IMR-90 (cell line): ENCODE measurements at regions not wholly inside any gene's neighbourhood (a gene's known extent, or its start where the extent isn't known, plus 50 kb on each side); places are given as distances from the start of the nearest gene placed in this dataset.

Source experiments
- ATAC-seq: fragments of 200-7000 bp; cut with Tn5 transposase; 2 replicates; pipeline ENCODE4 v1.9.1; 2020; ENCODE audit warnings: low read depth, mild to moderate bottlenecking, moderate library complexity
- BruUV-seq: library from RNA; stranded (reverse); fragments of 400-500 nt; replicated peaks from 2 replicates; lab custom pipeline; 2021; lab: Mats Ljungman, UMichigan
- CTCF ChIA-PET: fragments of 300-600 bp; formaldehyde crosslinking; extraction: SDS; loops from one replicate; lab custom pipeline; 2021; ENCODE audit warnings: antibody characterized with exemption; lab: Yijun Ruan, JAX
- POLR2A ChIA-PET: fragments of 300-600 bp; sonication (Branson Sonifier 250); formaldehyde crosslinking; loops from one replicate; lab custom pipeline; 2022; ENCODE audit warnings: antibody characterized with exemption; ENCODE audit not compliant: unreplicated experiment; lab: Charles Lee
- DNase-seq: peaks from one replicate; pipeline ENCODE4 v3.0.0; 2013
- H2AFZ ChIP-seq: replicated peaks from 2 replicates; pipeline ENCODE3; 2013; ENCODE audit warnings: low read length, mild to moderate bottlenecking; ENCODE audit not compliant: poor library complexity
- H2AK5ac ChIP-seq: 2 replicates; pipeline ENCODE4 v1.6.1; 2013; ENCODE audit warnings: low read depth, low read length, inconsistent platforms
- H2AK9ac ChIP-seq: replicated peaks from 2 replicates; pipeline ENCODE3; 2013; ENCODE audit warnings: mild to moderate bottlenecking, low read depth, low read length, moderate library complexity; ENCODE audit not compliant: poor library complexity
- H2BK120ac ChIP-seq: 2 replicates; pipeline ENCODE4 v1.6.1; 2013; ENCODE audit warnings: low read depth, low read length, inconsistent platforms
- H2BK15ac ChIP-seq: 3 replicates; pipeline ENCODE4 v1.6.1; 2013; ENCODE audit warnings: low read depth, low read length, inconsistent platforms
- H2BK20ac ChIP-seq: 2 replicates; pipeline ENCODE4 v1.6.1; 2013; ENCODE audit warnings: low read depth, mild to moderate bottlenecking, inconsistent platforms, low read length, moderate library complexity
- H2BK5ac ChIP-seq: 2 replicates; pipeline ENCODE4 v1.6.1; 2013; ENCODE audit warnings: mild to moderate bottlenecking, low read depth, low read length, inconsistent platforms; ENCODE audit not compliant: poor library complexity, severe bottlenecking
- H3K14ac ChIP-seq: replicated peaks from 2 replicates; pipeline ENCODE4 v1.6.1; 2013; ENCODE audit warnings: low read depth, low read length, inconsistent platforms
- H3K18ac ChIP-seq: 2 replicates; pipeline ENCODE4 v1.6.1; 2013; ENCODE audit warnings: low read depth, low read length, control low read depth
- H3K23ac ChIP-seq: 2 replicates; pipeline ENCODE4 v1.6.1; 2013; ENCODE audit warnings: low read depth, low read length, inconsistent platforms
- H3K27ac ChIP-seq: 2 replicates; pipeline ENCODE4 v1.5.1; 2013; ENCODE audit warnings: mild to moderate bottlenecking, control low read depth, low read length; ENCODE audit not compliant: insufficient read depth
- H3K27me3 ChIP-seq: 2 replicates; pipeline ENCODE4 v1.6.1; 2013; ENCODE audit warnings: low read length; ENCODE audit not compliant: control insufficient read depth, insufficient read depth
- H3K36me3 ChIP-seq: 2 replicates; pipeline ENCODE4 v1.6.1; 2013; ENCODE audit warnings: low read length, mixed read lengths; ENCODE audit not compliant: control insufficient read depth, insufficient read depth
- H3K4ac ChIP-seq: 2 replicates; pipeline ENCODE4 v1.6.1; 2013; ENCODE audit warnings: low read depth, low read length, inconsistent platforms
- H3K4me1 ChIP-seq: 2 replicates; pipeline ENCODE4 v1.6.1; 2013; ENCODE audit warnings: low read length, mixed read lengths; ENCODE audit not compliant: control insufficient read depth, insufficient read depth
- H3K4me2 ChIP-seq: 2 replicates; pipeline ENCODE4 v1.6.1; 2013; ENCODE audit warnings: low read depth, mild to moderate bottlenecking, control low read depth, low read length, moderate library complexity
- H3K4me3 ChIP-seq: 2 replicates; pipeline ENCODE4 v1.5.1; 2013; ENCODE audit warnings: low read depth, mild to moderate bottlenecking, control low read depth, low read length, moderate library complexity; ENCODE audit not compliant: insufficient read depth
- H3K56ac ChIP-seq: 2 replicates; pipeline ENCODE4 v1.6.1; 2013; ENCODE audit warnings: low read length, inconsistent platforms; ENCODE audit not compliant: insufficient read depth; ENCODE audit errors: extremely low read depth
- H3K79me1 ChIP-seq, 2 experiments: 2 replicates each; pipeline ENCODE4 v1.6.1; 2013; ENCODE audit warnings: low read length in 2 of 2, inconsistent platforms in 1 of 2, low read depth in 1 of 2
- H3K9ac ChIP-seq: 2 replicates; pipeline ENCODE4 v1.6.1; 2013; ENCODE audit warnings: low read depth, low read length, control low read depth
- H3K9me1 ChIP-seq: 2 replicates; pipeline ENCODE4 v1.6.1; 2013; ENCODE audit warnings: low read length, inconsistent platforms; ENCODE audit not compliant: insufficient read depth
- H3K9me3 ChIP-seq: 2 replicates; pipeline ENCODE4 v1.6.1; 2013; ENCODE audit warnings: low read length; ENCODE audit not compliant: control insufficient read depth, insufficient read depth
- H4K20me1 ChIP-seq: 2 replicates; pipeline ENCODE4 v1.6.1; 2013; ENCODE audit warnings: low read length, inconsistent platforms; ENCODE audit not compliant: insufficient read depth
- H4K5ac ChIP-seq: 2 replicates; pipeline ENCODE4 v1.6.1; 2013; ENCODE audit warnings: mild to moderate bottlenecking, low read depth, low read length, control low read depth
- H4K8ac ChIP-seq, 2 experiments: 2 replicates each; pipeline ENCODE4 v1.6.1; 2013; ENCODE audit warnings: low read depth in 2 of 2, low read length in 2 of 2, control low read depth in 1 of 2, inconsistent platforms in 1 of 2
- H4K91ac ChIP-seq: 2 replicates; pipeline ENCODE4 v1.6.1; 2013; ENCODE audit warnings: low read depth, low read length, inconsistent platforms; ENCODE audit not compliant: insufficient read depth
- FOS ChIP-seq: fragments of 150-350 bp; IDR thresholded peaks from 2 replicates; pipeline ENCODE4 v1.6.1; 2016; ENCODE audit warnings: low read depth, low read length
- RAD21 ChIP-seq: IDR thresholded peaks from 2 replicates; pipeline ENCODE4 v1.6.1; 2012; ENCODE audit warnings: low read length, improper control_type of control experiment
- WGBS, 2 experiments: methylation state at CpG; one replicate each; pipeline versions ENCODE4 v1.1.5 to v1.1.7; 2013; ENCODE audit warnings: missing lambda C conversion rate in 2 of 2; ENCODE audit not compliant: insufficient read length in 1 of 2; ENCODE audit errors: extremely low coverage in 2 of 2; 5-methylcytosine and 5-hydroxymethylcytosine counted together
- dilution Hi-C: fragments of 300-500 bp; cut with HindIII; formaldehyde crosslinking; loops from one replicate; pipeline ENCODE4 v1.14.3; 2018; ENCODE audit warnings: low sequenced_read_pairs; ENCODE audit not compliant: unreplicated experiment
- in situ Hi-C: fragments of 300-500 bp; cut with MboI; formaldehyde crosslinking; loops from 3 replicates; pipeline ENCODE4 v1.14.3; 2019; ENCODE audit warnings: low sequenced_read_pairs, inconsistent platforms, mixed read lengths
- intact Hi-C: fragments of 100-400 bp; cut with micrococcal nuclease; formaldehyde crosslinking; loops from 2 replicates; pipeline ENCODE4 v1.10.0; 2022

- no peak overlapping the region for H3K4me2 ChIP-seq
- H3K14ac ChIP-seq = no peak overlapping the region
- no peaks in the 10 kb centered on the region for H3K4me1 ChIP-seq
- H2BK15ac ChIP-seq = no peak overlapping the region
- ChIA-PET POLR2A (no interaction called here), CTCF (no interaction called here)
- WGBS, 2 experiments = 92% methylated on average over 2 of the region's 5 CpGs; no CpG with 5 or more reads in 1 of the 2 experiments
- H3K36me3 ChIP-seq = no peaks in the 10 kb centered on the region
- H4K8ac ChIP-seq = no peak overlapping the region
- TF ChIP-seq RAD21 = no peak
- TF ChIP-seq FOS = no peak
- BruUV-seq = no TSS peak
- H3K56ac ChIP-seq = no peak overlapping the region
- no peak overlapping the region for H2BK120ac ChIP-seq
- H3K79me1 ChIP-seq = no peaks in the 10 kb centered on the region
- no peaks in the 10 kb centered on the region for H3K9me1 ChIP-seq
- intact Hi-C loops = no loop called here
- H3K4me3 ChIP-seq = no peak overlapping the region
- H3K27ac ChIP-seq = no peak overlapping the region
- ATAC-seq (no peak), DNase-seq (no peak)
- H2BK20ac ChIP-seq = no peak overlapping the region
- dilution Hi-C loops = no loop called here
- H2AK5ac ChIP-seq = no peak overlapping the region
- H3K9me3 ChIP-seq = no peaks in the 10 kb centered on the region
- no peak overlapping the region for H3K18ac ChIP-seq
- H4K20me1 ChIP-seq = no peaks in the 10 kb centered on the region; the same call in 1 of the 2 replicates
- H4K5ac ChIP-seq = no peak overlapping the region
- H2AK9ac ChIP-seq = peak overlapping the region; percentile 57
- no peak overlapping the region for H2BK5ac ChIP-seq
- no peak overlapping the region for H3K23ac ChIP-seq
- no peak overlapping the region for H3K4ac ChIP-seq
- no peak overlapping the region for H3K9ac ChIP-seq
- peak overlapping the region; percentile 65 for H2AFZ ChIP-seq
- in situ Hi-C loops = no loop called here
- no peaks in the 10 kb centered on the region for H3K27me3 ChIP-seq
- H4K91ac ChIP-seq = no peak overlapping the region
These were observed 347.4 kb downstream of the PTPRU start for GRCh38 chr1:29583727-29584126.
